GM23338 (cell line): ENCODE measurements at regions not wholly inside any gene's neighbourhood (a gene's known extent, or its start where the extent isn't known, plus 50 kb on each side); places are given as distances from the start of the nearest gene placed in this dataset.

Source experiments
- CREB1 ChIP-seq: fragments of 250-450 bp; sonication (Bioruptor Pico); IDR thresholded peaks from 2 replicates; pipeline ENCODE4 v1.5.0; 2020; ENCODE audit warnings: low read depth, mild to moderate bottlenecking, moderate library complexity
- CTCF ChIP-seq, 2 experiments: fragments of 200-600 bp in 1 of 2; sonication (generic) in 1 of 2; conservative IDR thresholded peaks; 2 replicates each; pipeline versions ENCODE4 v1.5.1 to v1.6.1; 2016 to 2017; ENCODE audit warnings: antibody characterized with exemption in 2 of 2, low read depth in 2 of 2, mild to moderate bottlenecking in 2 of 2, moderate library complexity in 1 of 2
- EZH2phosphoT487 ChIP-seq: fragments of 200-600 bp; sonication (generic); IDR thresholded peaks from one replicate; pipeline ENCODE4 v1.8.1; 2018; ENCODE audit warnings: antibody characterized with exemption; ENCODE audit not compliant: unreplicated experiment
- ZNF462 ChIP-seq: fragments of 250-450 bp; sonication (Bioruptor Pico); IDR thresholded peaks from 2 replicates; pipeline ENCODE4 v1.5.0; 2020; ENCODE audit warnings: mild to moderate bottlenecking, moderate library complexity

GRCh38 chr15:69648775-69649735 is 196.4 kb downstream of the RPLP1 start:
- peak; percentile 82 for TF ChIP-seq ZNF462 (CRISPR knock-in tag)
- no peak for TF ChIP-seq CREB1
- no peak for TF ChIP-seq CTCF (conservative IDR thresholded peaks at IDR 0.05; ENCODE audit: low read depth in 2 of 2)
- TF ChIP-seq EZH2phosphoT487: no peak
